GM13976 (cell line): ENCODE measurements at regions not wholly inside any gene's neighbourhood (a gene's known extent, or its start where the extent isn't known, plus 50 kb on each side); places are given as distances from the start of the nearest gene placed in this dataset.
"Not testable (repeated sequence)": the region's sequence is repeated elsewhere in the genome, so short reads cannot be mapped to it uniquely, and the experiment has no call there.

ENCODE experiments used
- DNase-seq: peaks from one replicate; pipeline ENCODE4 v3.0.0; 2012; ENCODE audit warnings: low spot score
- in situ Hi-C: fragments of 300-500 bp; cut with MboI; formaldehyde crosslinking; loops from one replicate; pipeline ENCODE4 v1.12.0; 2022; ENCODE audit warnings: low sequenced_read_pairs, mixed read lengths, inconsistent platforms; ENCODE audit not compliant: unreplicated experiment
- TF ChIP-seq, protein P1 (sequence below): IDR thresholded peaks from 2 replicates; pipeline ENCODE4 v1.5.1; 2012; ENCODE audit warnings: borderline replicate concordance, mild to moderate bottlenecking; ENCODE audit not compliant: insufficient read depth; ENCODE audit errors: extremely low read depth, missing control alignments, control extremely low read depth

- no peak for DNase-seq
- in situ Hi-C loops, result no loop called here
- TF ChIP-seq, protein P1, sequence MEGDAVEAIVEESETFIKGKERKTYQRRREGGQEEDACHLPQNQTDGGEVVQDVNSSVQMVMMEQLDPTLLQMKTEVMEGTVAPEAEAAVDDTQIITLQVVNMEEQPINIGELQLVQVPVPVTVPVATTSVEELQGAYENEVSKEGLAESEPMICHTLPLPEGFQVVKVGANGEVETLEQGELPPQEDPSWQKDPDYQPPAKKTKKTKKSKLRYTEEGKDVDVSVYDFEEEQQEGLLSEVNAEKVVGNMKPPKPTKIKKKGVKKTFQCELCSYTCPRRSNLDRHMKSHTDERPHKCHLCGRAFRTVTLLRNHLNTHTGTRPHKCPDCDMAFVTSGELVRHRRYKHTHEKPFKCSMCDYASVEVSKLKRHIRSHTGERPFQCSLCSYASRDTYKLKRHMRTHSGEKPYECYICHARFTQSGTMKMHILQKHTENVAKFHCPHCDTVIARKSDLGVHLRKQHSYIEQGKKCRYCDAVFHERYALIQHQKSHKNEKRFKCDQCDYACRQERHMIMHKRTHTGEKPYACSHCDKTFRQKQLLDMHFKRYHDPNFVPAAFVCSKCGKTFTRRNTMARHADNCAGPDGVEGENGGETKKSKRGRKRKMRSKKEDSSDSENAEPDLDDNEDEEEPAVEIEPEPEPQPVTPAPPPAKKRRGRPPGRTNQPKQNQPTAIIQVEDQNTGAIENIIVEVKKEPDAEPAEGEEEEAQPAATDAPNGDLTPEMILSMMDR, result no peak
Measured at GRCh38 chr13:63249411-63250187, 1834.0 kb upstream of the PCDH20 start.

DNA sequence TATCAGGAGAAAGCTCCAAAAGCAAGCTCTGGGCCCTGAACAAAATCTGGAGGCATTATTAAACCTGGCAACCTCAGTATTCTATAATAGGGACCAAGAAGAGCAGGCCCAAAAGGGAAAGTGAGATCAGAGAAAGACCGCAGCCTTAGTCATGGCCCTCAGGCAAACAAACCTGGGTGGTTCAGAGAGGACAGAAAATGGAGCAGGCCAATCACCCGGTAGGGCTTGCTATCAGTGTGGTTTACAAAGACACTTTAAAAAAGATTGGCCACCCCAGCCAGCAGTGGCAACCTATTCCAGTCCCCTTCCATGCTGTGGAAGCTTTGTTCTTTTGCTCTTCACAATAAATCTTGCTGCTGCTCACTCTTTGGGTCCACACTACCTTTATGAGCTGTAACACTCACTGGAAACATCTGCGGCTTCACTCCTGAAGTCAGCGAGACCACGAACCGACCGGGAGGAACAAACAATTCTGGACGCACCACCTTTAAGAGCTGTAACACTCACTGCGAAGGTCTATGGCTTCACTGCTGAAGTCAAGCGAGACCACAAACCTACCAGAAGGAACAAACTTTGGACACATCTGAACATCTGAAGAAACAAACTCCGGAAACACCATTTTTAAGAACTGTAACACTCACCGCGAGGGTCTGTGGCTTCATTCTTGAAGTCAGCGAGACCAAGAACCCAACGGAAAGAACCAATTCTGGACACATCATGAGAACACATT, 1821.2 kb upstream of the PCDH20 start:
- DNase-seq, in situ Hi-C loops: not testable (repeated sequence)

DNA sequence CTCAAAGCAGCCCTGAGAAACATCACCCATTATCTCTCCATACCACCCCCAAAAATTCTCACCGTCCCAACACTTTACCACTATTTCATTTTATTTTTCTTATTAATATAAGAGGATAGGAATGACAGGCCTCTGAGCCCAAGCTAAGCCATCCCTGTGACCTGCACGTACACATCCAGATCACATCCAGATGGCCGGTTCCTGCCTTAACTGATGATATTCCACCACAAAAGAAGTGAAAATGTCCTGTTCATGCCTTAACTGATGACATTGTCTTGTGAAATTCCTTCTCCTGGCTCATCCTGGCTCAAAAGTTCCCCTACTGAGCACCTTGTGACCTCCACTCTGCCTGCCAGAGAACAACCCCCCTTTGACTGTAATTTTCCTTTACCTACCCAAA, 1802.9 kb upstream of the PCDH20 start:
- in situ Hi-C loops, DNase-seq: not testable (repeated sequence)

- in situ Hi-C loops, result no loop called here
- no peak for DNase-seq
Measured at GRCh38 chr13:63209330-63210017, 1793.8 kb upstream of the PCDH20 start.

GRCh38 chr13:63208826-63209225, 1793.2 kb upstream of the PCDH20 start:
- DNase-seq, result no peak
- TF ChIP-seq, protein P1, result no peak
- in situ Hi-C loops, result no loop called here

More at GRCh38 chr13:63209330-63210017, 1793.8 kb upstream of the PCDH20 start:
- TF ChIP-seq, protein P1, result no peak

- TF ChIP-seq, protein P1, result no peak
- DNase-seq, result no peak
- in situ Hi-C loops, result no loop called here
Measured at GRCh38 chr13:63206461-63206860, 1790.8 kb upstream of the PCDH20 start.

GRCh38 chr13:63201493-63201892, 1785.8 kb upstream of the PCDH20 start:
- TF ChIP-seq, protein P1, result no peak
- in situ Hi-C loops, result no loop called here
- no peak for DNase-seq
